H1 (cell line): ENCODE measurements at regions not wholly inside any gene's neighbourhood (a gene's known extent, or its start where the extent isn't known, plus 50 kb on each side); places are given as distances from the start of the nearest gene placed in this dataset.

Experiments
- CTCF ChIA-PET: fragments of 300-600 bp; sonication (Branson Sonifier 250); formaldehyde crosslinking; loops from one replicate; lab custom pipeline; 2021; ENCODE audit not compliant: partially characterized antibody; lab: Charles Lee
- POLR2A ChIA-PET: fragments of 300-600 bp; sonication (Branson Sonifier 250); formaldehyde crosslinking; loops from one replicate; lab custom pipeline; 2021; ENCODE audit warnings: inconsistent platforms; ENCODE audit not compliant: partially characterized antibody; lab: Charles Lee
- DNase-seq, 2 experiments: peaks; one replicate each; pipeline versions ENCODE4 v3.0.0 to v3.0.0-alpha.2; 2010 to 2022; ENCODE audit warnings: low spot score in 2 of 2, low read depth in 1 of 2, mixed read lengths in 1 of 2
- FAIRE-seq: peaks from 2 replicates; lab custom pipeline; 2011; peaks lifted over from hg19 to GRCh38; lab: Jason Lieb, UNC
- H2AFZ ChIP-seq: 2 replicates; pipeline ENCODE4 v1.8.1; 2012; ENCODE audit warnings: low read length, inconsistent platforms
- H2AK5ac ChIP-seq: 2 replicates; pipeline ENCODE4 v1.6.1; 2013; ENCODE audit warnings: low read depth, low read length
- H2BK120ac ChIP-seq: replicated peaks from 2 replicates; pipeline ENCODE3; 2013; ENCODE audit warnings: low read depth, low read length, inconsistent platforms
- H2BK12ac ChIP-seq: 2 replicates; pipeline ENCODE4 v1.6.1; 2013; ENCODE audit warnings: low read depth, low read length
- H2BK15ac ChIP-seq: 2 replicates; pipeline ENCODE4 v1.6.1; 2013; ENCODE audit warnings: low read length
- H2BK20ac ChIP-seq: 2 replicates; pipeline ENCODE4 v1.6.1; 2013; ENCODE audit warnings: low read length
- H2BK5ac ChIP-seq: 2 replicates; pipeline ENCODE4 v1.6.1; 2013; ENCODE audit warnings: low read depth, low read length
- H3K14ac ChIP-seq: 2 replicates; pipeline ENCODE4 v1.6.1; 2013; ENCODE audit warnings: inconsistent platforms; ENCODE audit not compliant: insufficient read length
- H3K18ac ChIP-seq: 2 replicates; pipeline ENCODE4 v1.6.1; 2013; ENCODE audit warnings: low read length; ENCODE audit errors: extremely low read depth
- H3K23ac ChIP-seq: 2 replicates; pipeline ENCODE4 v1.6.1; 2013; ENCODE audit warnings: inconsistent platforms; ENCODE audit not compliant: insufficient read length
- H3K23me2 ChIP-seq: 2 replicates; pipeline ENCODE4 v1.6.1; 2013; ENCODE audit warnings: low read depth, low read length
- H3K27ac ChIP-seq: 2 replicates; pipeline ENCODE4 v1.6.1; 2011; ENCODE audit warnings: low read depth, low read length, inconsistent platforms
- H3K27me3 ChIP-seq, 4 experiments: replicated peaks in 1 of 4; 1 replicate in 1 of 4; 2 replicates in 3 of 4; pipeline versions ENCODE4 v1.6.1 to v1.8.1; 2011 to 2013; ENCODE audit warnings: low read length in 3 of 4, mild to moderate bottlenecking in 3 of 4, inconsistent platforms in 2 of 4, mixed read lengths in 2 of 4, moderate library complexity in 1 of 4; ENCODE audit not compliant: control insufficient read depth in 3 of 4, insufficient read depth in 3 of 4; ENCODE audit errors: extremely low read depth in 1 of 4
- H3K36me3 ChIP-seq, 4 experiments: 2 replicates each; pipeline versions ENCODE4 v1.6.1 to v1.8.1; 2011 to 2013; ENCODE audit warnings: mild to moderate bottlenecking in 4 of 4, low read length in 3 of 4, moderate library complexity in 2 of 4, control low read depth in 1 of 4, inconsistent platforms in 1 of 4; ENCODE audit not compliant: insufficient read depth in 4 of 4, control insufficient read depth in 2 of 4
- H3K4ac ChIP-seq: replicated peaks from 2 replicates; pipeline ENCODE3; 2013; ENCODE audit warnings: low read length, low read depth, mixed read lengths, inconsistent platforms; ENCODE audit not compliant: insufficient read length
- H3K4me1 ChIP-seq, 4 experiments: replicated peaks in 1 of 4; 1 replicate in 1 of 4; 2 replicates in 3 of 4; pipeline versions ENCODE4 v1.6.1 to v1.8.1; 2011 to 2013; ENCODE audit warnings: low read length in 3 of 4, inconsistent platforms in 2 of 4, mixed read lengths in 1 of 4; ENCODE audit not compliant: insufficient read depth in 4 of 4, control insufficient read depth in 3 of 4
- H3K4me2 ChIP-seq, 2 experiments: 2 replicates each; pipeline versions ENCODE4 v1.6.1 to v1.8.1; 2011 to 2013; ENCODE audit warnings: low read depth in 2 of 2, low read length in 2 of 2, control low read depth in 1 of 2, inconsistent platforms in 1 of 2, mild to moderate bottlenecking in 1 of 2; ENCODE audit not compliant: insufficient read depth in 1 of 2
- H3K4me3 ChIP-seq, 4 experiments: fragments of 200-600, 300-600 bp in 1 of 4; sonication (generic), shearing (Covaris generic), sonication (Bioruptor Twin) in 1 of 4; 2 replicates each; pipeline versions ENCODE4 v1.5.1 to v1.8.1; 2011 to 2016; ENCODE audit warnings: low read length in 4 of 4, low read depth in 3 of 4, control low read depth in 2 of 4, inconsistent platforms in 2 of 4, mild to moderate bottlenecking in 2 of 4, mixed read lengths in 1 of 4, moderate library complexity in 1 of 4; ENCODE audit not compliant: insufficient read depth in 2 of 4; ENCODE audit errors: extremely low read depth in 1 of 4
- H3K56ac ChIP-seq: replicated peaks from 2 replicates; pipeline ENCODE3; 2013; ENCODE audit warnings: low read depth, mild to moderate bottlenecking, mixed read lengths, low read length, inconsistent platforms; ENCODE audit not compliant: insufficient read length
- H3K79me1 ChIP-seq: 2 replicates; pipeline ENCODE4 v1.6.1; 2013; ENCODE audit warnings: low read depth, low read length, control low read depth
- H3K79me2 ChIP-seq, 2 experiments: 2 replicates each; pipeline versions ENCODE4 v1.6.1 to v1.8.1; 2012 to 2013; ENCODE audit warnings: low read length in 2 of 2, mild to moderate bottlenecking in 2 of 2, inconsistent platforms in 1 of 2; ENCODE audit not compliant: insufficient read depth in 2 of 2, control insufficient read depth in 1 of 2
- H3K9ac ChIP-seq, 4 experiments: replicated peaks in 1 of 4; 1 replicate in 1 of 4; 2 replicates in 3 of 4; pipeline versions ENCODE4 v1.6.1 to v1.8.1; 2011 to 2013; ENCODE audit warnings: low read depth in 3 of 4, low read length in 3 of 4, control low read depth in 2 of 4, mild to moderate bottlenecking in 2 of 4, moderate library complexity in 2 of 4, inconsistent platforms in 1 of 4; ENCODE audit errors: extremely low read depth in 1 of 4
- H3K9me3 ChIP-seq, 2 experiments: 2 replicates each; pipeline versions ENCODE4 v1.6.1 to v1.8.1; 2012 to 2013; ENCODE audit warnings: mild to moderate bottlenecking in 2 of 2, moderate library complexity in 2 of 2, control low read depth in 1 of 2, inconsistent platforms in 1 of 2, low read depth in 1 of 2, low read length in 1 of 2, mixed read lengths in 1 of 2; ENCODE audit not compliant: insufficient read depth in 2 of 2
- H4K20me1 ChIP-seq, 2 experiments: replicated peaks in 1 of 2; 2 replicates each; pipeline versions ENCODE3 to v1.8.1; 2011 to 2013; ENCODE audit warnings: inconsistent platforms in 2 of 2, low read length in 2 of 2, mild to moderate bottlenecking in 1 of 2; ENCODE audit not compliant: insufficient read depth in 2 of 2, control insufficient read depth in 1 of 2
- H4K5ac ChIP-seq: 2 replicates; pipeline ENCODE4 v1.6.1; 2013; ENCODE audit warnings: low read length, low read depth, mixed read lengths, inconsistent platforms; ENCODE audit not compliant: insufficient read length
- H4K8ac ChIP-seq: 2 replicates; pipeline ENCODE4 v1.8.0; 2013; ENCODE audit warnings: mild to moderate bottlenecking, moderate library complexity, low read length, inconsistent platforms; ENCODE audit not compliant: insufficient read depth; ENCODE audit errors: extremely low read depth
- H4K91ac ChIP-seq: replicated peaks from 2 replicates; pipeline ENCODE3; 2013; ENCODE audit warnings: low read length, mixed read lengths, inconsistent platforms; ENCODE audit not compliant: insufficient read length
- CEBPB ChIP-seq: IDR thresholded peaks from 2 replicates; pipeline ENCODE4 v1.6.1; 2012; ENCODE audit warnings: low read depth, low read length
- CREB1 ChIP-seq: IDR thresholded peaks from 2 replicates; pipeline ENCODE4 v1.6.1; 2012; ENCODE audit warnings: inconsistent platforms
- EGR1 ChIP-seq: IDR thresholded peaks from 2 replicates; pipeline ENCODE4 v1.6.1; 2011; ENCODE audit warnings: low read depth, low read length, borderline replicate concordance
- FOSL1 ChIP-seq: IDR thresholded peaks from 2 replicates; pipeline ENCODE4 v1.6.1; 2011; ENCODE audit warnings: mild to moderate bottlenecking, low read depth, low read length, moderate library complexity; ENCODE audit not compliant: insufficient read depth

DNA sequence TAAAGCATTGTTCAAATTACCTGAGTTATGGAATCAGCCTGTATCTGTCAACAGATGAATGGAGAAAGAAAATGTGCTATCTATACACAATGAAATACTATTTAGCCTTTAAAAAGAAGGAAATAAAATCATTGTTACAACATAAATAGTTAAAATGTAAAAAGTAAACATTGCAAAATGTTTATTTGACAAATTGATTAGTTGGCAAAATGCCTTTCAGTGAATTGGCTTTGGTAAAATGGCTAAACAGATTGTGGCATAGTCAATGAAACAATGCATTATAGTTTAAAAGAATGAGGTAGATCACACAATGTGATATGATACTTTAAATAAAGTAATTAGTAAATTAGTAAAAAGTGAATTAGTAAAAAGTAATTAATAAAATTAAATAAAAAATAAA lies 204.8 kb upstream of the MAGI2 start:
- Histone ChIP-seq H2BK120ac (no peak overlapping the region), H3K27me3 (no peaks in the 10 kb centered on the region), H2AFZ (no peak overlapping the region), H2AK5ac (no peak overlapping the region), H3K4me1 (no peaks in the 10 kb centered on the region), H3K23me2 (no peaks in the 10 kb centered on the region), H2BK12ac (no peak overlapping the region), H3K18ac (no peak overlapping the region), H3K9ac (no peak overlapping the region), H2BK15ac (no peak overlapping the region), H4K5ac (no peak overlapping the region), H3K23ac (no peak overlapping the region), H3K4me2 (no peak overlapping the region), H3K56ac (no peak overlapping the region), H2BK5ac (no peak overlapping the region), H3K27ac (no peak overlapping the region), H3K4ac (no peak overlapping the region), H4K20me1 (no peaks in the 10 kb centered on the region), H3K14ac (no peak overlapping the region), H3K79me2 (no peaks in the 10 kb centered on the region), H3K79me1 (no peaks in the 10 kb centered on the region), H4K91ac (no peak overlapping the region), H3K4me3 (no peak overlapping the region), H4K8ac (no peak overlapping the region), H3K9me3 (no peaks in the 10 kb centered on the region), H2BK20ac (no peak overlapping the region), H3K36me3 (no peaks in the 10 kb centered on the region)
- TF ChIP-seq EGR1, result no peak
- no peak for TF ChIP-seq CEBPB
- no peak for TF ChIP-seq FOSL1
- no peak for TF ChIP-seq CREB1
- POLR2A ChIA-PET, result no interaction called here
- FAIRE-seq (no peak), DNase-seq (no peak)
- CTCF ChIA-PET, result no interaction called here
